GM12891 (cell line): ENCODE measurements at regions not wholly inside any gene's neighbourhood (a gene's known extent, or its start where the extent isn't known, plus 50 kb on each side); places are given as distances from the start of the nearest gene placed in this dataset.
A peak's percentile ranks its signal among the peaks of the same experiment; 100 is the strongest.

Experiments used
- DNase-seq: peaks from one replicate; pipeline ENCODE4 v3.0.0; 2011; ENCODE audit warnings: low spot score; ENCODE audit not compliant: insufficient read length
- FAIRE-seq: peaks from 2 replicates; lab custom pipeline; 2011; peaks lifted over from hg19 to GRCh38; lab: Jason Lieb, UNC
- PAX5 ChIP-seq: IDR thresholded peaks from 2 replicates; pipeline ENCODE4 v1.6.1; 2011; ENCODE audit warnings: low read length, moderate library complexity, mild to moderate bottlenecking; ENCODE audit not compliant: insufficient read depth, severe bottlenecking
- POLR2A ChIP-seq: IDR thresholded peaks from 2 replicates; pipeline ENCODE4 v1.6.1; 2011; ENCODE audit warnings: low read depth, low read length, control low read depth
- POLR2AphosphoS5 ChIP-seq: IDR thresholded peaks from 2 replicates; pipeline ENCODE4 v1.6.1; 2011; ENCODE audit warnings: low read depth, low read length, control low read depth
- POU2F2 ChIP-seq: IDR thresholded peaks from 2 replicates; pipeline ENCODE4 v1.6.1; 2011; ENCODE audit warnings: low read depth, mild to moderate bottlenecking, control low read depth, low read length, moderate library complexity
- SPI1 ChIP-seq: IDR thresholded peaks from 2 replicates; pipeline ENCODE4 v1.6.1; 2011; ENCODE audit warnings: low read depth, low read length, control low read depth
- TAF1 ChIP-seq: IDR thresholded peaks from 2 replicates; pipeline ENCODE4 v1.6.1; 2011; ENCODE audit warnings: low read depth, low read length, control low read depth

GRCh38 chr10:43818687-43819086 lies 170.0 kb upstream of the ZNF32 start:
- FAIRE-seq (no peak), DNase-seq (no peak)
- TF ChIP-seq POLR2A (no peak), SPI1 (no peak), POU2F2 (no peak), TAF1 (no peak), PAX5 (no peak), POLR2AphosphoS5 (no peak)

- no peak for FAIRE-seq
- TF ChIP-seq POLR2AphosphoS5 (no peak), SPI1 (no peak), TAF1 (no peak), POU2F2 (no peak), POLR2A (no peak), PAX5 (no peak)
- no peak for DNase-seq
Observed at GRCh38 chr10:43817368-43817767, 168.7 kb upstream of the ZNF32 start.

GRCh38 chr10:43816351-43817321 lies 168.0 kb upstream of the ZNF32 start:
- TF ChIP-seq POLR2A (no peak), SPI1 (peak; percentile 26; the same call in 1 of the 2 replicates), TAF1 (no peak), PAX5 (no peak)
- DNase-seq (peak; percentile 25), FAIRE-seq (no peak)

DNA sequence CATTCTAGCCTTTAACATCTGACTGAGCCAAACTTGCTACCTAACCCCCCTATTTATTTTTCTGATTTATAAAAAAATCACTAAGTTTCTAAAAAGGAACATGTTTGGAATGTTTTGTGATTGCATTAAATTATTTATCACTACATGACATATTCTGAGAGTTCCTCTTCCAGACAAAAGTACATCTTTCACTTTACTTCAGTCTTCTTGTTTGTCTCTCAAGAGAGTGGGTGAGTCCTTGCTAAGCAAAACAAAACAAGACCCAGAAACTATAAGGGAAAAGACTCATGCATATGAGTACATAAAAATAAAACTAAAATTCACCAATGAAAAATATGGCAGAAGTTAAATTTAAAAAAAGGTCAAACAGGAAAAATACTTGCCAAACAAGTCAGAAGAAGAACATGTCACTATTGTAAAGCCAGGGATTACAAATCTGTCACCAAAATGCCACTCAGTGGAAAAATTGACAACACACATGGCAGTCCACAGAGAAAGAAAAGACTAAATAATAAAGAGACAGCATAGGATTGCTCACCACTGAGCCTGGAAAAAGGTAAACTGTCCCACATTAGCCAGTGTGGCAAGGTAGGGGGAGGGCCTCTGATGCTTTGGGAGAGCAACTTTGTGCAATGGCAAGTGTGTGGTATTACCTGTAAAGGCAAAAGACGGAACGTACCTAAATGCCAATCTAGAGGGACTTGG lies 166.7 kb upstream of the ZNF32 start:
- no peak for DNase-seq
- no peak for TF ChIP-seq TAF1
- no peak for TF ChIP-seq POLR2AphosphoS5
- no peak for TF ChIP-seq PAX5
- no peak for TF ChIP-seq POLR2A
- TF ChIP-seq POU2F2: no peak
- no peak for TF ChIP-seq SPI1
- FAIRE-seq: no peak

GRCh38 chr10:43814663-43815062 lies 166.0 kb upstream of the ZNF32 start:
- DNase-seq: no peak
- FAIRE-seq: no peak
- no peak for TF ChIP-seq TAF1
- no peak for TF ChIP-seq POLR2AphosphoS5
- no peak for TF ChIP-seq SPI1
- TF ChIP-seq POU2F2: no peak
- TF ChIP-seq PAX5: no peak
- no peak for TF ChIP-seq POLR2A

- no peak for TF ChIP-seq TAF1
- FAIRE-seq: no peak
- no peak for DNase-seq
Observed at GRCh38 chr10:43811871-43812270, 163.2 kb upstream of the ZNF32 start.

DNA sequence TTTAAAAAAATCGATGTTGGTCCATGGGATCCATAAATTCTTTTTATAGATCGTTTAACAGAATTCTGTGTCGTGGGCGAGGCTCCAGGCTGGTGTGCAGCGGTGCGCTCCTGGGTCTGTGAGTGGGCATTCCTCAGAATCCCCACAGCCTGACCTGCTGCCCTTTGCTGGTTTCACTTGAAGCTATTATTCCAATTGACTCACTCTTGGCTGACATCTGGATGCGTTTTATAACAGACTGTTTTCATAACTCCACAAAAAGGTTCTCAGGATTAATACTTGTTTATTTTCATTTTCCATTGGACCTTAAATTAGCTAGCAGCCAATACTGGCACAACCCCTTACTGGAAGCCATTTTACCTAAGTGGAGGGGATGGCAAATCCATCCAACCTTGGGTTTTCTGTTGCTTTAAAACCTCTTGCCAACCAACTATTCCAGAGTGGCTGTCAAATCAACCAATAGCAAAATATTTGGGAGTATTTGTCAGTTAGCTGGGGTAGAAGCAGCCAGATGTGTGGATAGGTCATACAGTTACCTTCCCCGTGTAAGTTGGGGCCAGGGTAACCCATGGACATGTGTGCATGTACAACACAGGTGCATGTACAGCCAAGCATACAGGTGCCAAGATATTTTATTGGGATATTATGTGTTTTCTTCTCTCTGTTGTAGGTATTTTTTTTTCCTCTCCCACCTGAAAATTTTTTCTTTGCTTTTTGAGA lies 160.7 kb upstream of the ZNF32 start:
- TF ChIP-seq POLR2AphosphoS5: no peak
- no peak for TF ChIP-seq POU2F2
- TF ChIP-seq TAF1: no peak
- TF ChIP-seq PAX5: no peak
- no peak for TF ChIP-seq SPI1
- no peak for TF ChIP-seq POLR2A
- FAIRE-seq: no peak
- no peak for DNase-seq

DNA sequence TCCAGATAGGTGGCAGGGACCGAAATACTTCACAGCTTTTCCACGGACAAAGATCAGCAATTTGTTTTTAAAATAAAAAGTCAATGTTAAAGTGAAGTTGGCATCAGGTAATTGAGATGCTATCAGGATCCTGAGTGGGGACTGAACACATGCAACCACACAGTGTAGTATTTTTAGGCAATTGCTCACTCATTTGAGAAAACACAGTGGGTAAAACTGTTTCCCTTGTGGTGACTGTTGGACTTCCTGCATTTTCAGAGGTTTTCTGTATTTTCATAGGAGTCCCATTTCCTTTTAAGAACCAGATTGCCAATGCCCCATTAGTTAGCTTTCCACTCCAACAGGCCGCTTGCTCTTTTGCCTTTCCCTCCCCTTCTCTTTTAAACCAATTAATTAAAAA lies 159.5 kb upstream of the ZNF32 start:
- no peak for TF ChIP-seq SPI1
- TF ChIP-seq PAX5: no peak
- no peak for TF ChIP-seq POU2F2
- no peak for TF ChIP-seq POLR2AphosphoS5
- TF ChIP-seq TAF1: no peak
- TF ChIP-seq POLR2A: no peak
- FAIRE-seq (no peak), DNase-seq (no peak)

GRCh38 chr10:43806831-43807640 lies 158.4 kb upstream of the ZNF32 start:
- FAIRE-seq (no peak), DNase-seq (no peak)

More at GRCh38 chr10:43806831-43807640, 158.4 kb upstream of the ZNF32 start:
- TF ChIP-seq PAX5 (no peak), POLR2AphosphoS5 (no peak), POLR2A (no peak), TAF1 (no peak), SPI1 (no peak), POU2F2 (no peak)
